K562 (cell line): ENCODE measurements at regions not wholly inside any gene's neighbourhood (a gene's known extent, or its start where the extent isn't known, plus 50 kb on each side); places are given as distances from the start of the nearest gene placed in this dataset.

ENCODE experiments used
- ATAC-seq: fragments of 200-7000 bp; cut with Tn5 transposase; 3 replicates; pipeline ENCODE4 v1.9.1; 2020; ENCODE audit warnings: moderate library complexity
- BruUV-seq: library from RNA; stranded (reverse); fragments of 400-500 nt; replicated peaks from 2 replicates; lab custom pipeline; 2021; lab: Mats Ljungman, UMichigan
- CTCF ChIA-PET: fragments of 300-600 bp; formaldehyde crosslinking; extraction: SDS; loops from one replicate; lab custom pipeline; 2021; ENCODE audit warnings: low intra/inter-chr PET ratio; lab: Yijun Ruan, JAX
- POLR2A ChIA-PET: fragments of 300-600, 350-650 bp; sonication (Branson Sonifier 250); formaldehyde crosslinking; extraction: SDS; loops from one replicate; lab custom pipeline; 2021; ENCODE audit warnings: antibody characterized with exemption, inconsistent platforms; lab: Yijun Ruan, JAX
- DNase-seq, 4 experiments: peaks; one replicate each; pipeline versions ENCODE4 v3.0.0 to v3.0.0-alpha.2; 2011 to 2018; ENCODE audit warnings: low spot score in 3 of 4, mixed read lengths in 3 of 4; ENCODE audit errors: extremely low read depth in 1 of 4
- FAIRE-seq: peaks from 2 replicates; lab custom pipeline; 2011; peaks lifted over from hg19 to GRCh38; lab: Jason Lieb, UNC
- H2AFZ ChIP-seq: 2 replicates; pipeline ENCODE4 v1.6.0; 2011; ENCODE audit warnings: low read depth, low read length, control low read depth, inconsistent platforms
- H3K27ac ChIP-seq: fragments of 200-600 bp; 3 replicates; pipeline ENCODE4 v1.8.0; 2011; ENCODE audit warnings: low read depth, mild to moderate bottlenecking, control low read depth, inconsistent platforms, low read length, moderate library complexity, mixed read lengths; ENCODE audit errors: extremely low read depth
- H3K27me3 ChIP-seq, 2 experiments: fragments of 300-600 bp in 1 of 2; 2 replicates in 1 of 2; 3 replicates in 1 of 2; pipeline versions ENCODE4 v1.6.0 to v1.8.0; 2011; ENCODE audit warnings: inconsistent platforms in 2 of 2, low read length in 2 of 2, mild to moderate bottlenecking in 1 of 2, mixed read lengths in 1 of 2, moderate library complexity in 1 of 2; ENCODE audit not compliant: control insufficient read depth in 2 of 2, insufficient read depth in 2 of 2
- H3K36me3 ChIP-seq: fragments of 300-600 bp; 3 replicates; pipeline ENCODE4 v1.8.0; 2011; ENCODE audit warnings: mild to moderate bottlenecking, low read length, inconsistent platforms; ENCODE audit not compliant: control insufficient read depth, insufficient read depth
- H3K4me1 ChIP-seq, 2 experiments: fragments of 200-600 bp in 1 of 2; replicated peaks in 1 of 2; 2 replicates in 1 of 2; 3 replicates in 1 of 2; pipeline versions ENCODE4 v1.5.1 to v1.8.0; 2011; ENCODE audit warnings: inconsistent platforms in 2 of 2, low read length in 2 of 2, mild to moderate bottlenecking in 1 of 2, mixed read lengths in 1 of 2, moderate library complexity in 1 of 2; ENCODE audit not compliant: control insufficient read depth in 2 of 2, insufficient read depth in 2 of 2
- H3K4me2 ChIP-seq: 2 replicates; pipeline ENCODE4 v1.6.1; 2011; ENCODE audit warnings: low read length, control low read depth, inconsistent platforms, mixed read lengths; ENCODE audit not compliant: insufficient read depth
- H3K4me3 ChIP-seq: fragments of 200-600 bp; sonication (generic), shearing (Covaris generic); 2 replicates; pipeline ENCODE4 v1.5.1; 2016; ENCODE audit warnings: control low read depth, inconsistent platforms
- H3K79me2 ChIP-seq: fragments of 200-600 bp; 3 replicates; pipeline ENCODE4 v1.8.0; 2011; ENCODE audit warnings: low read length, inconsistent platforms; ENCODE audit not compliant: control insufficient read depth, insufficient read depth
- H3K9ac ChIP-seq, 2 experiments: 2 replicates each; pipeline versions ENCODE4 v1.6.0 to v1.6.1; 2011; ENCODE audit warnings: low read depth in 2 of 2, low read length in 2 of 2, control low read depth in 1 of 2, inconsistent platforms in 1 of 2, mild to moderate bottlenecking in 1 of 2, mixed read lengths in 1 of 2; ENCODE audit not compliant: insufficient read depth in 1 of 2
- H3K9me1 ChIP-seq: one replicate; pipeline ENCODE4 v1.6.0; 2011; ENCODE audit warnings: inconsistent platforms, mild to moderate bottlenecking, low read length, moderate library complexity; ENCODE audit not compliant: control insufficient read depth, insufficient read depth
- H3K9me3 ChIP-seq: replicated peaks from 2 replicates; pipeline ENCODE4 v1.5.1; 2011; ENCODE audit warnings: low read depth, low read length, inconsistent platforms; ENCODE audit not compliant: control insufficient read depth, insufficient read depth
- H4K20me1 ChIP-seq: replicated peaks from 2 replicates; pipeline ENCODE4 v1.6.1; 2011; ENCODE audit warnings: low read length, inconsistent platforms, mixed read lengths; ENCODE audit not compliant: control insufficient read depth, insufficient read depth
- AFF1 ChIP-seq, 2 experiments: fragments of 450-650 bp; IDR thresholded peaks; 2 replicates each; pipeline ENCODE4 v1.6.1; 2018; ENCODE audit warnings: mild to moderate bottlenecking in 2 of 2, low read depth in 1 of 2; ENCODE audit not compliant: partially characterized antibody in 2 of 2
- BRCA1 ChIP-seq, 2 experiments: fragments of 450-650 bp in 1 of 2; sonication (generic) in 1 of 2; formaldehyde crosslinking in 1 of 2; IDR thresholded peaks; 2 replicates each; pipeline versions ENCODE4 v1.5.0 to v1.6.1; 2017 to 2020; ENCODE audit warnings: mild to moderate bottlenecking in 1 of 2, missing genetic modification reagents in 1 of 2
- CC2D1A ChIP-seq: fragments of 450-650 bp; IDR thresholded peaks from 2 replicates; pipeline ENCODE4 v1.6.1; 2017; ENCODE audit warnings: mild to moderate bottlenecking
- CCAR2 ChIP-seq: fragments of 200-400 bp; formaldehyde crosslinking; IDR thresholded peaks from 2 replicates; pipeline ENCODE4 v1.6.1; 2017; ENCODE audit warnings: mild to moderate bottlenecking, low read depth, low read length
- CREB5 ChIP-seq: fragments of 250-450 bp; sonication (Bioruptor Pico); IDR thresholded peaks from 2 replicates; pipeline ENCODE4 v1.5.0; 2020; ENCODE audit warnings: mild to moderate bottlenecking
- DMBX1 ChIP-seq: fragments of 250-450 bp; sonication (Bioruptor Pico); IDR thresholded peaks from 2 replicates; pipeline ENCODE4 v1.8.0; 2022; ENCODE audit warnings: inconsistent platforms, mild to moderate bottlenecking, moderate library complexity, borderline replicate concordance
- EP400 ChIP-seq: fragments of 450-650 bp; IDR thresholded peaks from 2 replicates; pipeline ENCODE4 v1.6.1; 2017; ENCODE audit warnings: antibody characterized with exemption, mild to moderate bottlenecking, moderate library complexity
- FUS ChIP-seq: fragments of 200-400 bp; formaldehyde crosslinking; optimal IDR thresholded peaks from 2 replicates; pipeline ENCODE3; 2017; ENCODE audit warnings: low read depth, low read length
- GTF2E2 ChIP-seq: fragments of 200-800 bp; sonication (Bioruptor generic); IDR thresholded peaks from 2 replicates; pipeline ENCODE4 v1.6.1; 2016; ENCODE audit warnings: missing genetic modification characterization, missing compliant biosample characterization
- LCOR ChIP-seq: sonication (generic); formaldehyde crosslinking; IDR thresholded peaks from 2 replicates; pipeline ENCODE4 v1.8.0; 2022; ENCODE audit warnings: mild to moderate bottlenecking, missing genetic modification reagents
- NBN ChIP-seq: fragments of 450-650 bp; IDR thresholded peaks from 2 replicates; pipeline ENCODE4 v1.6.1; 2016; ENCODE audit warnings: low read depth, mild to moderate bottlenecking
- NCOA6 ChIP-seq: fragments of 450-650 bp; IDR thresholded peaks from 2 replicates; pipeline ENCODE4 v1.6.1; 2017; ENCODE audit warnings: mild to moderate bottlenecking
- PHF21A ChIP-seq: fragments of 450-650 bp; IDR thresholded peaks from 2 replicates; pipeline ENCODE4 v1.6.1; 2017; ENCODE audit warnings: low read depth, borderline replicate concordance
- POLR2B ChIP-seq: fragments of 450-650 bp; IDR thresholded peaks from 2 replicates; pipeline ENCODE4 v1.6.1; 2018; ENCODE audit warnings: low read depth; ENCODE audit not compliant: partially characterized antibody
- POLR2H ChIP-seq: IDR thresholded peaks from 2 replicates; pipeline ENCODE4 v1.6.1; 2016; ENCODE audit warnings: missing genetic modification characterization, low read depth, mild to moderate bottlenecking, control low read depth, missing compliant biosample characterization, moderate library complexity
- RBM14 ChIP-seq: fragments of 200-400 bp; formaldehyde crosslinking; IDR thresholded peaks from 2 replicates; pipeline ENCODE4 v1.6.1; 2018; ENCODE audit warnings: low read depth, mild to moderate bottlenecking, low read length, moderate library complexity, borderline replicate concordance; ENCODE audit not compliant: insufficient read depth
- TCF7L2 ChIP-seq: fragments of 150-350 bp; IDR thresholded peaks from 2 replicates; pipeline ENCODE4 v1.6.1; 2016; ENCODE audit warnings: low read depth, mild to moderate bottlenecking, low read length, moderate library complexity
- ZNF77 ChIP-seq: fragments of 250-450 bp; sonication (Bioruptor Pico); IDR thresholded peaks from 2 replicates; pipeline ENCODE4 v1.5.0; 2020
- in situ Hi-C: fragments of 300-500 bp; cut with MboI; formaldehyde crosslinking; loops from 4 replicates; pipeline ENCODE4 v1.15.0; 2018; ENCODE audit warnings: inconsistent platforms, mixed read lengths
- intact Hi-C: fragments of 100-400 bp; cut with micrococcal nuclease; formaldehyde crosslinking; loops from 2 replicates; pipeline ENCODE4 v1.14.2; 2022

- ChIA-PET CTCF (no interaction called here), POLR2A (no interaction called here)
- no peak for FAIRE-seq
- no TSS peak for BruUV-seq
- intact Hi-C loops: no loop called here
- Histone ChIP-seq H3K4me3 (no peak overlapping the region), H2AFZ (no peak overlapping the region), H4K20me1 (no peaks in the 10 kb centered on the region), H3K9ac (no peak overlapping the region), H3K36me3 (no peaks in the 10 kb centered on the region), H3K27me3 (no peaks in the 10 kb centered on the region), H3K27ac (no peak overlapping the region), H3K9me3 (no peaks in the 10 kb centered on the region), H3K79me2 (no peaks in the 10 kb centered on the region), H3K4me2 (no peak overlapping the region), H3K4me1 (peaks cover 12 to 23% of the 10 kb centered on the region in 2 experiments), H3K9me1 (no peaks in the 10 kb centered on the region)
- TF ChIP-seq LCOR (no peak), TCF7L2 (no peak), FUS (no peak), EP400 (no peak), BRCA1 (IDR thresholded peaks at IDR 0.05) (no peak), BRCA1 (CRISPR knock-in tag; IDR thresholded peaks at IDR 0.05) (no peak), DMBX1 (CRISPR knock-in tag) (no peak), AFF1 (IDR thresholded peaks at IDR 0.05; ENCODE audit: low read depth in 1 of 2, partially characterized antibody in 2 of 2) (no peak), NBN (no peak), RBM14 (no peak), CREB5 (CRISPR knock-in tag) (no peak), POLR2B (no peak), POLR2H (tag) (no peak), CCAR2 (no peak), GTF2E2 (tag) (no peak), CC2D1A (no peak), ZNF77 (CRISPR knock-in tag) (no peak), PHF21A (no peak), NCOA6 (no peak)
- DNase-seq: no peak
- in situ Hi-C loops: no loop called here
- ATAC-seq: no peak
Measured at GRCh38 chr6:50965495-50965894, 146.8 kb downstream of the TFAP2B start.
